ENCODE measurements at regions not wholly inside any gene's neighbourhood (a gene's known extent, or its start where the extent isn't known, plus 50 kb on each side); places are given as distances from the start of the nearest gene placed in this dataset.

- DNase-seq (ENCODE audit: low read depth in 2 of 2): no peak
Measured at GRCh38 chr2:18927525-18928232, 338.3 kb upstream of the NT5C1B start.

- no peak for DNase-seq (ENCODE audit: low read depth in 2 of 2)
Measured at GRCh38 chr2:18926631-18927524, 337.5 kb upstream of the NT5C1B start.

GRCh38 chr2:18925296-18925695 lies 335.9 kb upstream of the NT5C1B start:
- no peak for DNase-seq (ENCODE audit: low read depth in 2 of 2)

- DNase-seq (ENCODE audit: low read depth in 2 of 2): no peak
Measured at GRCh38 chr2:18924886-18925285, 335.5 kb upstream of the NT5C1B start.

- no peak for DNase-seq (ENCODE audit: low read depth in 2 of 2)
Measured at GRCh38 chr2:18924386-18924785, 335.0 kb upstream of the NT5C1B start.

- no peak for DNase-seq (ENCODE audit: low read depth in 2 of 2)
Measured at GRCh38 chr2:18922276-18922675, 332.9 kb upstream of the NT5C1B start.

- no peak for DNase-seq (ENCODE audit: low read depth in 2 of 2)
Measured at GRCh38 chr2:18918280-18918679, 328.9 kb upstream of the NT5C1B start.

GRCh38 chr2:18915227-18915626 lies 325.9 kb upstream of the NT5C1B start:
- no peak for DNase-seq (ENCODE audit: low read depth in 2 of 2)

- no peak for DNase-seq (ENCODE audit: low read depth in 2 of 2)
Measured at GRCh38 chr2:18913512-18913911, 324.1 kb upstream of the NT5C1B start.

- no peak for DNase-seq (ENCODE audit: low read depth in 2 of 2)
Measured at GRCh38 chr2:18912225-18912888, 323.0 kb upstream of the NT5C1B start.

GRCh38 chr2:18911416-18911815 lies 322.0 kb upstream of the NT5C1B start:
- DNase-seq (ENCODE audit: low read depth in 2 of 2): no peak

- no peak for DNase-seq (ENCODE audit: low read depth in 2 of 2)
Measured at GRCh38 chr2:18910843-18911242, 321.5 kb upstream of the NT5C1B start.

- DNase-seq (ENCODE audit: low read depth in 2 of 2): no peak
Measured at GRCh38 chr2:18907937-18908336, 318.6 kb upstream of the NT5C1B start.

- DNase-seq (ENCODE audit: low read depth in 2 of 2): no peak
Measured at GRCh38 chr2:18907508-18907907, 318.1 kb upstream of the NT5C1B start.

- DNase-seq (ENCODE audit: low read depth in 2 of 2): no peak
Measured at GRCh38 chr2:18903750-18904149, 314.4 kb upstream of the NT5C1B start.

- DNase-seq (ENCODE audit: low read depth in 2 of 2): no peak
Measured at GRCh38 chr2:18901242-18901641, 311.9 kb upstream of the NT5C1B start.

- no peak for DNase-seq (ENCODE audit: low read depth in 2 of 2)
Measured at GRCh38 chr2:18900691-18901141, 311.3 kb upstream of the NT5C1B start.

- DNase-seq (ENCODE audit: low read depth in 2 of 2): no peak
Measured at GRCh38 chr2:18899725-18900124, 310.4 kb upstream of the NT5C1B start.

- no peak for DNase-seq (ENCODE audit: low read depth in 2 of 2)
Measured at GRCh38 chr2:18898271-18898670, 308.9 kb upstream of the NT5C1B start.

- no peak for DNase-seq (ENCODE audit: low read depth in 2 of 2)
Measured at GRCh38 chr2:18896125-18896764, 306.9 kb upstream of the NT5C1B start.

GRCh38 chr2:18891600-18892345 lies 302.4 kb upstream of the NT5C1B start:
- no peak for DNase-seq (ENCODE audit: low read depth in 2 of 2)

Data from stimulated activated CD4-positive, alpha-beta T cell treated with anti-CD3 and anti-CD28 coated beads, Interleukin-12 subunit alpha, Interleukin-12 subunit beta, amount 100 ng/mL, for 24 hours (primary cell).